Neural progenitor cell (in vitro differentiated cells): ENCODE measurements at regions not wholly inside any gene's neighbourhood (a gene's known extent, or its start where the extent isn't known, plus 50 kb on each side); places are given as distances from the start of the nearest gene placed in this dataset.

Experiments used
- CTCF ChIP-seq: fragments of 200-600 bp; sonication (generic); IDR thresholded peaks from 2 replicates; pipeline ENCODE4 v1.5.1; 2017; ENCODE audit warnings: antibody characterized with exemption, mild to moderate bottlenecking
- EZH2 ChIP-seq: fragments of 200-600 bp; sonication (generic); IDR thresholded peaks from 2 replicates; pipeline ENCODE4 v1.6.1; 2017; ENCODE audit warnings: antibody characterized with exemption, mild to moderate bottlenecking, moderate library complexity

- TF ChIP-seq CTCF: no peak
- TF ChIP-seq EZH2: no peak
Measured at GRCh38 chr6:144782634-144783033, 497.5 kb downstream of the UTRN start.
